DMS114 treated with DMSO at 0.1 percent for 48 hours (cell line): ENCODE measurements at regions not wholly inside any gene's neighbourhood (a gene's known extent, or its start where the extent isn't known, plus 50 kb on each side); places are given as distances from the start of the nearest gene placed in this dataset.
"Not testable (repeated sequence)": the region's sequence is repeated elsewhere in the genome, so short reads cannot be mapped to it uniquely, and the experiment has no call there.

Experiments
- DNase-seq: peaks from one replicate; lab custom pipeline; 2025; ENCODE audit not compliant: unreplicated experiment; lab: John Stamatoyannopoulos, UW

DNA sequence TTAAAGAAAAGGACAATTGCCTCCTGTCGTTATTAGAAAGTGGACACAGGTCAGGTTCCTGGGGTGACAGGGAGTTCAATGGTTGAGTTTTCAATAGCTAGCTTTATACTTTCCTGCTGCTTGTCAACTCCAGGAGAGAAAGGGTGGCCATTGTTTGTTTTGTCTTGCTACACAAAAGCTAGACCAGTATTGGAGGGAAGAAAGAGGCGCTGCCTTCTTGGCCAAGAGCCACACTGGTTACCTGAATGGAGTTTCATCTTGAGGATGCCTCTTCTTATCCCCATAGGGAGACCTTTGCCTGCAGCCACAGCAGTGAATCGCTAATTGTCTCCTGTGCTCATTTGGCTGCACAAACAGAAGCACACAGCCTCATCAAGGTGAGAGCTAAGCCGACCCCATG, 279.4 kb upstream of the GRIA1 start:
- DNase-seq, result no peak

DNA sequence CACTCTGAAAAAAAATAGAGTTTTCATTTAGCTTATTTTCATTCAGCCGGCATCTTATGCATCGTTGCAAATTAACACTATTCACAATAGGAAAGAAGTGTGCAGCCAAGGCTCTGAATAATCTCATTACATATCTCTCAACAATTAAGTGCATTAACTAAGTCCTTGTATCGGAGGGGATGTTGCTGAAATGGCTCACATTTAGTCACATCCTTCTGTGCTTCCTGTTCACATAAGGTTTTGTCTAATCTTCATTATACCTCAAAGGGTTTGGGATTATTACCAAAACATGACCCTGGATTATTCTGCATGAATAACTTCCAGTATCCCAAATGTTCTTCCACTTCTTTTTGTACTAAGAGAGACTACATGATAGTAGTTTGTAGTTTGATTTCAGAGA, 278.0 kb upstream of the GRIA1 start:
- DNase-seq, result no peak

DNA sequence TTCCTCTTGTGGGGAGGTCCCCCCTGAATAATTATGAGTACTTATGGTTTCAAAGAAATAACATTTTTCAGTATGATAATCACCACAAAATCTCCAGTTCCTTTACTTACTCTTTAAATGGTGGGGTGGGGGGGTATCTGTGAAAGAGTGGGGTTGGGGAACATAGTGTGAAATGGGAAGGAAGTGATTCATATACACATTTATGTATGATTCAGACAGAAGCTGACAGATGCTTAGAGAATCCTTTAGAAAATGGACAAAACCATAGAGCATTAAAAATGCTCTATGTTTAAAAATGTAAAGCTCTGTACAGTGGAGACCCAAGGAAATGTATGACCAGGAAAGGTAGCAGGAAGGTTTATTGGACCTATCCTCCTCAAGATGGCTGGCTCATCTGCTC, 267.5 kb upstream of the GRIA1 start:
- no peak for DNase-seq

DNA sequence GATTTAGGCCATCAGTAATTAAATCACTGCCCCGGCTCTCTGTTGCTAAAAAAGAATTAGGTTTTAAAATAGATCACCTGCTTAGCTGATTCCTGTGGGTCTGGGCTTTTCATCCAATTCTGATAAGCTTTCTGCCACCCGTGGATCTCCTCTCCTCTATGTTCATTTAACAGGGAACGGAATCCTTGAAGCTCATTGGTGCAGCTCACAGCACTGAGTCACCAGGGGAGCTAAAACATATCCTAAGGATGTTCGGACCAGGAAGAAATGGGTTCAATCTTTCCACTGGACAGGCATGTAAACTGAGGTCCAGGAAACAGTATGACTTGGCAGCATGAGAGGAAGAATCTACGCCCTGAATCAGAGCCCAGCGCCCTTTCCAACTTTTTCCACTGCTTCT, 267.1 kb upstream of the GRIA1 start:
- DNase-seq, result no peak

DNA sequence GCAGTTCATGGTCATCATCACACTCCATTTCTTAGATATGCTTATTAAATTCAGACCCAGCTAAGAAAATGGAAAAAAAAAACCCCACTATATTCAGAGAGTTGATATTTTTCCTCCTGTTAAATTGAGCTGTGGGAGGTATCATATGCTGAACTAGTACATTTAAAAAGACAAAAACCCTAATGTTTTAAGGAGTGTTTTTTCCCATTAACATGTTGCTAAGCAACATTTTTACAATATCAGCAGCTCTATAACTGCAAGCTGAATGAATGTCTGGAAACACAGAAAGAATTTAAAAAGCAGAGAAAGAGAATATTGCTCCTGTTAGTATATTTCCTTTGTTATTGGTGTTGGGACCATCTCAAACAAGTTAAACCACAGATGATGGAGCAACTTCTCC, 265.8 kb upstream of the GRIA1 start:
- DNase-seq, result no peak

DNA sequence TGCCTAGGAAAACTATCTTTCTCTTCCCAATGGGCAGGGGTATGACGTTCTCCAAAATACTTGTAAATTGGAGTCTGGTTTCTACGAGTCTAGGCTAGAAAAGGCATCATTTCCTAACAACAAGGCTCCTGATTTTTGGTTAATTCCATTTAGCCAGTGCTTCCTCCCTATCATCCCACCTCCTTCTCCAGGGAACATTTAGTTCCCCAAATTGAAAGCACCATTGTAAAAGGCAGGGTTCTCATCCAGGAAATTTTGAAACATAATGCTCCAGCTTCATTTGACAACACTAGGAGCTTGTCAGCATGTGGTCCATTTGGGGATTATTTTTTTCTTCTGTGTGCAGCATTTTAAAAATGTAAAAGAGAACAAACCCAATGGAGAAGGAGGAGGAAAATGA, 256.5 kb upstream of the GRIA1 start:
- DNase-seq, result no peak

DNA sequence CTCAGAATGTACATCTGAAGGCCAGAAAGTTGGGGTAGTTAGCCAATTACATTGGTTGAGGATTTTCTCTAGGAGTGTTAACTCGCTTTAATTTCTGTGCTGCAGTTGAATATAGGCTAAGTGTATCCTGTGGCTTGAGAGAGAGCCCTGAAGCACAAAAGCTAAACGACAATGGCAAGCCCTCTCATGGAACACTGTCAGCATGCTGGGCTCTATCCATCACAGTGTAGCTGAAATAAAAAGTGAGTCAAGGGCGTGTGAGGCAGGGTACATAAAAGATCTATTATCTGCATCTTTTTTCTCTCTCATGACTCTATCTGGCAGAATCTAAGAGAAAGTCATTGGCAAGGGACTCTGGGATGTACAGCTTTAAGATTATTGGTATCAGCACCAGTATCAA, 254.2 kb upstream of the GRIA1 start:
- no peak for DNase-seq

DNA sequence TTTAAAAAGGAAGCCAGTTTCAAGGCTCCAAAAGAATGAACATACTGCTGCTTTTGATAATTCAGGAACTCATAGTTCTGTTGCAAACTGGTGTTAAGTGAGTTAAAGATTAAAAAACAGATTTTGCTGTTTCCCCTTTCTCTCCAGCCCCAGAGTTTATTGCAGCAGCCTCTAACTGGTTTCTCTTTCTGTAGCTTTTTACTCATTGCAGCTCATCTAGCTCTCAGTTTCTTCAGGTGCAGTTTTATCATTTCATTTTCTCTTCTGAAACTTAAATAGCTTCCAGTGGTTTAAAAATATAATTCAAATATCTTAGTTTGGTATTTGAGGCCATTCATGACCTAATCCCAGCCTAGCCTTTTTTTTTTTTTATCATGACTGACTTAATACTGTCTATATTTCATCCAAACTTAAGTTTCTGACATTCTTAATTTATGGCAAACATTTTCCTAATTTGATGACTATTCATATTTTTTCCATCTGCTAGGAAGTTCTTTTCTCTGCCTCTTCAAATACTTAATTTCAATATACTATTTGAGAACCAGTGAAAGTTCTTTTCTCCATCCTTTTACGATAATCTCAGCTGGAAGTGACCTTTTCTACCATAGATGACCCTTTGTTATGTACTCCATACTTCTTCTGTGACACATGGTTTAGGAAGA, 252.7 kb upstream of the GRIA1 start:
- no peak for DNase-seq

DNA sequence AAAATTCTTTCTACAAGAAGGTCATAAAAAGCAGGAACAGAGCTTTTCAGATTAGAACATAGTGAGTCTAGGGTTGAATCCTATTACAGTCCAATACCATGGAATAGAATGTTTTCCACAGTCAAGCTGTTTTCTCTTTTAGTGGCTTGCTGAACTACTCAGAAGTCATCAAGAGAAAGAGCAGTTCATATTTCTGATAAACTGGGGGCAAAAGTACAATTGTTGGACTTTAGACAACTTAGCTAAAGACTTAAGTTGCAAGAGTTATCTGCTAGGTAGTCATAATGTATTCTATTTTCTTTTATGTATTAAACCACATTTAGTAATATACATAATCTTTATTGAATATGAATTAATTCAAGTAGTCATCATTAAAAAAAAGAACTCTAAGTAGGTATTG, 233.1 kb upstream of the GRIA1 start:
- DNase-seq, result no peak

DNA sequence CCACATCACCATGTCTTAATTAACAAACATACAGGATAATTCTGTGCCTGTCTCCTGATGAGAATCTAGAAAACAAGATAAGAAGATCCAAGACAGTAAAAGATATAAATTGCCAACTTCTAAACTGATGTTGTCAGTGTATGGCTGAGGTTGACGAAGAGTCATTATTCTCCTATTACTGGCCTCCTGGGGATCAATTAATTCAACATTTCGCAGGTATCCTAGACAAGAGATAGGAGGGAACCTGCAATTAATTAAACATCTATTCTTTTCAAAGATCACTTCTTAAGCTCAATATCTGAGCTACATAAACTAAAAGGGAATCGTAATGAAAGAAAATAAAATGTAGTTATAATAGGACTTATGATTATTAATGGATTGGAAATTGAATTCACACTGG, 232.0 kb upstream of the GRIA1 start:
- DNase-seq, result no peak

DNA sequence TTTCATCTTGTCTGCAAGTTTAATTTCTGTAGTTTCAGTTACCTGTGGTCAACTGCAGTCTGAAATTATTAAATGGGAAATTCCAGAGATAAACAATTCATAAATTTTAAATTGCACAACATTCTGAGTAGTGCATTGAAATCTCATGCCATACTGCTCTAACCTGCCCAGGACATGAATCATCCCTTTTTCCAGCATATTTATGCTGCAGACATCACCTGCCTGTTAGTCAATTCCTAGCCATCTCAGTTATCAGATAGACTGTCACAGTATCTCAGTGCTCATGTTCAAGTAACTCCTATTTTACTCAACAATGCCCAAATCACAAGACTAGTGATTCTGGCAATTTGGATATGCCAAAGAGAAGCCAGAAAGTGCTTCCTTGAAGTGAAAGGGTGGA, 223.0 kb upstream of the GRIA1 start:
- DNase-seq, result no peak

DNA sequence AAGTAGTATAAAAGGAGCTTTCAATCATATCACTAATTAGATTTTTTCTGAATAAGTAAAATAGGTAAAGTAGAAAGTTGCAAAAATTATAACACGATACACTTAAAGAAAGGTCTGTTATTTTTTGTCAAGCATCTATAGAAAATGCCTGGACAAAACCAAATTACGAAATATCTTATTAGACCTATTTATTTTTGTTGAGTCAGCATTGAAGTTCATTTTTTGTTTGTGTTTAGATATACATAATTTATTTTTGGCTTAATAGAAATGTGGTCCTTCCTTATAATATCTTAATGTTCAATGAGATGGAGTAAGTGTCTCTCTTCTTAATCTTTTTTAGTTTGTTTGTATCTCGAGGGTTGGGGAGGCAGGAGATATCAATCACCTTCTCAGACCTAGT, 214.8 kb upstream of the GRIA1 start:
- DNase-seq, result no peak

DNA sequence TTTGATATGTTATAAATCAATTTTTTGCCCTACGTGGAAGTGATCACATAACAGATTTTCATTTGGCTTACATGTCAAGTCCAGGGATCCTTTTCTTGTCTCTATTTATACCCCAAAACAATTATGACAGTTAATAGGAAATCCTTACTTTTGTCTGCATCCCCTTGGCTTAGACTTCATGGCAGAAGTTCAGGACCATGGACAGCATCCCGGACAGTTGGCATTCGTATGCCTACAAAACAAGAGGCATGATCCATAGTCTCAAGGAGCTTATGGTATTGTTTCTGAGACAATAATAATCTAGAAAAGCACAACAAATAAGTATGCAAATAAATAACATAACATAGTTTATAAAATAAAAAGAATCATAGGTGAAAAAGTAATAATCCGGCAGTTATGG, 214.3 kb upstream of the GRIA1 start:
- no peak for DNase-seq

DNA sequence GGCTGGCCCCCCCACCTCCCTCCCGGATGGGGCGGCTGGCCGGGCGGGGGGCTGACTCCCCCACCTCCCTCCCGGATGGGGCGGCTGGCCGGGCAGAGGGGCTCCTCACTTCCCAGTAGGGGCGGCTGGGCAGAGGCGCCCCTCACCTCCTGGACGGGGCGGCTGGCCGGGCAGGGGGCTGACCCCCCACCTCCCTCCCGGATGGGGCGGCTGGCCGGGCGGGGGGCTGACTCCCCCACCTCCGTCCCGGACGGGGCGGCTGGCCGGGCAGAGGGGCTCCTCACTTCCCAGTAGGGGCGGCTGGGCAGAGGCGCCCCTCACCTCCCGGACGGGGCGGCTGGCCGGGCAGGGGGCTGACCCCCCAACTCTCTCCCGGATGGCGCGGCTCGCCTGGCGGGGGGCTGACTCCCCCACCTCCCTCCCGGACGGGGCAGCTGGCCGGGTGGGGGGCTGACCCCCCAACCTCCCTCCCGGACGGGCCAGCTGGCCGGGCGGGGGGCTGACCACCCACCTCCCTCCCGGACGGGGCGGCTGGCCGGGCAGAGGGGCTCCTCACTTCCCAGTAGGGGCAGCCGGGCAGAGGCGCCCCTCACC, 194.1 kb upstream of the GRIA1 start:
- DNase-seq, result not testable (repeated sequence)

DNA sequence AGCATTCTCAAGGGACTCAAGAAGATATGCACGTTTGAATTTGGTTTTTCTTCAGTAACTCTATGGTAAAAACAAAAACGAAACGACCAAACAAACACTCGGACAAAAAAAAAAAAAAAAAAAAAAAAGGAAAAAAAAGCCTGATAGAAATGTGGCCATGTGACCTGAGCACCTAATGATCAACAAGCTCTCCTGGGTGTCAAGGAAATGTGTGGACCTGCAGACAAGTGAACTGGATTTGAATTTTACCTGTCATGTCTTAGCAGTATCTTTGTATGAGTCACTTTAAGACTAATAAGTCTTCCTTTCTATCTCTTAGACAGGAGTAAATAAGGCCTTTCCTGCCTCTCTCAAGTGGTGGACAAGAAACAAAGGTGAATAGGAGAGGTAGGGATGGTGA, 190.6 kb upstream of the GRIA1 start:
- no peak for DNase-seq

DNA sequence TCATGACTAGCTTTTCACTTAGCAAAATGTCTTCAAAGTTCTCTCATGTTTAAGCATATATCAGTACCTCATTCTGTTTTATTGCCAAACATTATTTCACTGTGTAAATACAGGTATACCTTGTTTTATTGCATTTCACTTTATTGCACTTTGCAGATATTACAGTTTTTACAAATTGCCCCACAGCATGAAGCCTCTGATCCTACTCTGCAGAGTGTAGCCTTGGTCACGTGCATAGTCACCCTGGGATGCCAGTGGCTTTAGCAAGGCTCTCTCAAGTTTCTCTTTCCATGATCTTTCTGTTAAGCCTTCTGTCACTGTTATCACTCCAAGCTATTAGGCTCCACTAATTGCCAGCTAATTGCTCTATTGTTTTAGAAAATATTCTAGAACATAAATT, 182.2 kb upstream of the GRIA1 start:
- no peak for DNase-seq

DNA sequence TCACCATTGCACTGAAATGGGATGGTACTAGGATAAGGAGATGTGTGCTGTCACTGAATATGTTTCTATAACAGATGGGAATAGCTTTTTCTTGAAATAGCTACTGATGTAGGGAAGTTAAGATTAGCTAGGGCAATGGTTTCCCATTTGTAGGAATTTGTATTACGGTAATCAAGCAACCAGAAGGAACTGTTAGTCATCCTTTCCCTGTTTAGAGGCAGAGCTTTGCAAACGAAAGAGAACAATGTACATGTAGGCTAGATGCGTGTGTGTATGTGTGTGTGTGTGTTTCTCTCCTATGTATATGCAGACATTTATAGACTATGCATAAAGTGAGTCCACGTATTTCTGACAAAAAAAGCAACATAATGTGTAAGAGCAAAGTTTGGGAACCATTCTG, 171.9 kb upstream of the GRIA1 start:
- DNase-seq, result no peak

DNA sequence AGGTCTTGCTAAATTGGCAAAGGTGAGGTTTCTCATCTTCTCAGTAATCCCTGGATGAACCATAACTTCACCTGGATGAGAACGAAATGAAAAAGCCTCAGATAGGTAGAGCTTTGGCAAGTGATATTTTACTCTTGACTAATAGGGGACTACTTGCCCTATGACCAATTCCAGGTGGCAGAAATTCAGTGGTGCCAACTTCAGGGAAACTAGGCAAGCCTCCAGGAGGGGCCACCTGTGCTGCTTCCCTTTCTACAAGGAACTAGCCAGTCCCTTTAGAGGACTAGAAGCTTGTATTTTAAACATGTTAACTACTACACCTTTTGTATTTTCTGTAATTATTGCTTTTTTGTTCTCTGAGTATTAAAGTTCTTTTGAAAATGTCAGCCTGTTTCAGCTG, 169.0 kb upstream of the GRIA1 start:
- no peak for DNase-seq

DNA sequence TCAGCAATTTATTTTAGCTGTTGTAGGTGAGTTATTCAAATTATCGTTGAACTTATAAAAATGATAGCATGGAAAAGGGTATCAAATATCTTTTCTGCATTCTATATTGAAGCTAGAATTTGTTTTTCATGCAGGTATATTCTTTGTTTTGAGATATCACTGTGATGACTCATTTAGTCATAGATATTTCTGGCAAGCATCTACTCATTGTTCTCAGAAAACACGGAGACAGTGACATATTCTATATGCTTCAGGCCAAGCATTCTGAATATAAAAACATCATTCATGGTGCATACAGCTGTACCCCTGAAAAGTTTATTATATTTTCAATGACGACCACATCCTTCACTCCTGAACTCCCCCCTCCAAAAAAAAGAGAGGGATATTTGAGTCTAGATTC, 150.3 kb upstream of the GRIA1 start:
- no peak for DNase-seq

DNA sequence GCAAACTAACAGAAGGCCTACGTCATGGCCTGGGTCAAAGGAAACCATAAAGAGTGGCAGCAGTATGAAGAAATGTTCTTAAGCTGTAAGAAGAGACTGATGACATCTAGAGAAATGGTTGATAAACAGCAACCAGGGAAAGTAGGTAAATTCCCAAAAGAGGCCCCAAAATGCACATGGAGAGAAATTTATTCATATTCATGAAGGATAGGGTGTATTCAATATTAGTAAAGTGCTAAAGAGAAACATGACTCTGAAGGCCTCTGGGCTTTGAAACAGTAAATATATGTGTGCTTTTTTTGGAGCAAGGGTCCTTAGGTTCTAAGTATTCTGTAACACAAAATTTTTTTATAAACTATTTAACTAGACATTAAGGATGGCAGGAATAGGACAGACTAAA, 149.7 kb upstream of the GRIA1 start:
- DNase-seq, result no peak

DNA sequence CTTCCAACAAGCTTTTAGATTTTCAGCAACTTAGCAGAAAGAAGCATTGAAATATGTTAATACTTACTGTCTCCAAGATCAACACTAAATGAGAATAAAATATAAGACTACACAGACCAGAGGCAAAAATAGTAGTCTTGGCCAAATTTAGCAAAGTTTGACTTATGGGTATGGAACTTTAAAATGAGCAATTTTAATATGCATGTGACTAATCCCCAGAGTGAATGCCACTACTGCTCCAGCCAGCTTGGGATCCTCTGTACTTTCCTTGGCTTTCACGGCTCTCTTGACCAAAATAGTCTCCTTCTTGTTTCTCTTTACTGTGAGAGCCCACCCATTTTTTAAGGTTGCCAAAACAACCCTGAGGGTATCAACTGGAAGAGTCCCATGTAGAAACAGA, 148.0 kb upstream of the GRIA1 start:
- no peak for DNase-seq

DNA sequence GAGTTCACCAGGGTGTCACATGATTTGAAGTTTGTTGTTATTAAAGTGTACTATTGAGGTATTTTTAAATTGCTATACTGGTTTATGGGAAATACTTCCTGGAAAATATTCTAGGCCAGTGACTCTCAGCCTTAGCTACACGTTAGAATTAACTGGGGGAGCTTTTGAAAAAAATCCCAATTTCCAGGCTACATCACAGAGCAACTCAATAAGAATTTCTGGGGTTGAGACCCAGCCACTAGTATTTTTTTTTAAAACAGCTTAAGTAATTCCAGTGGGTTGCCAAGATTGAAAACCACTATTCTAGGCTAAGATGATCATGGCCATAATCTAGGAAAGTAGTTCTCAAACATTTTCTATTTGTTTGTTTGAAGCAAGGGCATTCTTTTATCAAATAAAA, 142.9 kb upstream of the GRIA1 start:
- no peak for DNase-seq

DNA sequence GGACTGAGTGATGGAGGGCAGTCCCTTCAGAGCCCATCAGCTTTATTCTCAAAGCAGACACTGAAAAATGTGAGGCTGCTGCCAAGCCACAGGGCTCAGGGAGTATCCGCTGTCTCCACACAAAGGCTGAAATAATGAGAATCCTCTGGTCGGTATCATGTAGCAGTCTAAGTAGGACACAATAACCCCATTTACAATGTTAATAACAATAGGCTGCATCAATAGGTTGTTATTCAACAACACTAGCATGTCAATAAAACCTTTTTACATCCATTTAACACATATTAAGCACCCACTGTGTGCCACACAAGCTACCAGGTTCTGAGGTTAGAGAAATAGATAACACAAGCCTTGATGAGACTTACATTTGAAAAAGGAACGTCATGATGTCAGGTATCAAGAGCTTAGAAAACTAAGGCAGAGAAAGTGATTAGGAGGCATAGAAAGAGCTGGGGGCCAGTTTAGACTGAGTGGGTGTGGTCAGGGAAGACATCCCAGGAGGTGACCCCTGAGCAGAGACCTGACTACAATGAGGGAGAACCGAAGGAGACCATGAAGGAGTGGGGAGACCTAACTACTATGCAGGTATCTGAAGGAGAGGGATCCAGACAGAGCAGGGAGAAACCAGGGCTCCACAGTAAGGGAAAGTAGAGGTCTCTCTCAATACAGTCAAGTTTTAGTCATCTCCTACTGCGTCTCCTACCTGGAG, 140.1 kb upstream of the GRIA1 start:
- DNase-seq, result no peak
